ENCODE measurements at regions not wholly inside any gene's neighbourhood (a gene's known extent, or its start where the extent isn't known, plus 50 kb on each side); places are given as distances from the start of the nearest gene placed in this dataset.

DNA sequence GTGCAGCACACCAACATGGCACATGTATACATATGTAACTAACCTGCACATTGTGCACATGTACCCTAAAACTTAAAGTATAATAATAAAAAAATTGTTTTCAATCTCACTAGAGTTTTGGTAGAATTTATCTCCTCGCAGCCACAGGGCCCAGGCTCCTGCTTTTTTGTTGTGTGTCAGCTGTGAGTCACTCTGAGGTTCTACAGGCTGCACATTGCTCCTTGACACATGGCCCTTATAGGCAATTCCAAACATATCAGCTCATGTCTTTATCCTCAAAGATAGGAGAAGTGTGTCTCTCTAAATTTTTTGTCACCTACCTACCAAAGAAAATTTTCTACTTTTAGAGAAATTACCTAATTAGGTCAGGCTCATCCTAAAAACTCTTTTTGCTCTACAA, 252.1 kb upstream of the ADGRL3 start:
- no peak overlapping the region for H3K4me3 ChIP-seq (ENCODE audit: low read length)
- peak; percentile 54 for DNase-seq (ENCODE audit: low read depth)
- TF ChIP-seq, protein P1, sequence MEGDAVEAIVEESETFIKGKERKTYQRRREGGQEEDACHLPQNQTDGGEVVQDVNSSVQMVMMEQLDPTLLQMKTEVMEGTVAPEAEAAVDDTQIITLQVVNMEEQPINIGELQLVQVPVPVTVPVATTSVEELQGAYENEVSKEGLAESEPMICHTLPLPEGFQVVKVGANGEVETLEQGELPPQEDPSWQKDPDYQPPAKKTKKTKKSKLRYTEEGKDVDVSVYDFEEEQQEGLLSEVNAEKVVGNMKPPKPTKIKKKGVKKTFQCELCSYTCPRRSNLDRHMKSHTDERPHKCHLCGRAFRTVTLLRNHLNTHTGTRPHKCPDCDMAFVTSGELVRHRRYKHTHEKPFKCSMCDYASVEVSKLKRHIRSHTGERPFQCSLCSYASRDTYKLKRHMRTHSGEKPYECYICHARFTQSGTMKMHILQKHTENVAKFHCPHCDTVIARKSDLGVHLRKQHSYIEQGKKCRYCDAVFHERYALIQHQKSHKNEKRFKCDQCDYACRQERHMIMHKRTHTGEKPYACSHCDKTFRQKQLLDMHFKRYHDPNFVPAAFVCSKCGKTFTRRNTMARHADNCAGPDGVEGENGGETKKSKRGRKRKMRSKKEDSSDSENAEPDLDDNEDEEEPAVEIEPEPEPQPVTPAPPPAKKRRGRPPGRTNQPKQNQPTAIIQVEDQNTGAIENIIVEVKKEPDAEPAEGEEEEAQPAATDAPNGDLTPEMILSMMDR (IDR thresholded peaks at IDR 0.05; ENCODE audit: insufficient read depth, low read depth, low read length, missing control alignments): no peak

- H3K4me3 ChIP-seq (ENCODE audit: low read length): no peak overlapping the region
- no peak for DNase-seq (ENCODE audit: low read depth)
- TF ChIP-seq, protein P1 (IDR thresholded peaks at IDR 0.05; ENCODE audit: insufficient read depth, low read depth, low read length, missing control alignments): no peak
Observed at GRCh38 chr4:60952921-60953320, 247.2 kb upstream of the ADGRL3 start.

GRCh38 chr4:60953826-60954225, 246.3 kb upstream of the ADGRL3 start:
- TF ChIP-seq, protein P1 (IDR thresholded peaks at IDR 0.05; ENCODE audit: insufficient read depth, low read depth, low read length, missing control alignments): no peak
- DNase-seq (ENCODE audit: low read depth): no peak

DNA sequence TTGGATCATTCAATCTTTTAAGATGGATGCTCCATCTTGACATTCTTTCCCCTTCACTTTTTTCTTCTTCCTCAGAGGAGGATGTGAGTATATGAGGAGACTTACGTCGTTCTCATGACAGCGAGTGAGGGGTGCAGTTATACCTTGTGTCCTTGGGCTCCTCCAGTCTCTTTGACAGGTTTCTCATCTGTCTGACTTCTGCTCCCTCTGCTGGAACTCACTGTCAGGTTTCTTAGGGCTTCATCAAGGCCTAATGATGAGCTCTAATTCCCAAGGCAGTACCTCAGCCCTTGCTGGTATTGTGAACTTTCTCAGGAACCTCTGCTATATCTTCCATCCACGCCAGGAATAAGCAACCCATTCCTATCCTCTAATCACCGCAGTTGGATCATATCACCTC, 237.8 kb upstream of the ADGRL3 start:
- DNase-seq (ENCODE audit: low read depth): peak; percentile 48

More at GRCh38 chr4:60953826-60954225, 246.3 kb upstream of the ADGRL3 start:
- no peak overlapping the region for H3K4me3 ChIP-seq (ENCODE audit: low read length)

DNA sequence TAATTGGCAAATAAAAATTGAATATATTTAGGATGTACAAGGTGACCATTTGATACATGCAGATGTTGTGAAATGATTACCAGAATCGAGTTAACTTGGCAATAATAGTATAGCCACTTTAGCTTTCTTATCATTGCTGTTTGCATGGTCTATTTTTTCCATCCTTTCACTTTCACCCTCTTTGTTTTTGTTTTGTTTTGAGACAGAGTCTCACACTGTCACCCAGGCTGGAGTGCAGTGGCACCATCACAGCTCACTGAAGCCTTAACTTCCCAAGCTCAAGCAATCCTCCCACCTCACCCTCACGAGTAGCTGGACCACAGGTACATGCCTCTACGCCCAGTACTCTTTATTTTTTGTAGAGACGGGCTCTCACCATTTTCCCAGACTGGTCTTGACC, 218.6 kb upstream of the ADGRL3 start:
- TF ChIP-seq, protein P1 (IDR thresholded peaks at IDR 0.05; ENCODE audit: insufficient read depth, low read depth, low read length, missing control alignments): no peak
- H3K4me3 ChIP-seq (ENCODE audit: low read length): no peak overlapping the region

More for the DNA sequence above, 237.8 kb upstream of the ADGRL3 start:
- H3K4me3 ChIP-seq (ENCODE audit: low read length): no peak overlapping the region
- TF ChIP-seq, protein P1 (IDR thresholded peaks at IDR 0.05; ENCODE audit: insufficient read depth, low read depth, low read length, missing control alignments): peak; percentile 61

GRCh38 chr4:60989141-60989540, 211.0 kb upstream of the ADGRL3 start:
- TF ChIP-seq, protein P1 (IDR thresholded peaks at IDR 0.05; ENCODE audit: insufficient read depth, low read depth, low read length, missing control alignments): no peak
- H3K4me3 ChIP-seq (ENCODE audit: low read length): no peak overlapping the region
- DNase-seq (ENCODE audit: low read depth): peak; percentile 43

More for the DNA sequence above, 218.6 kb upstream of the ADGRL3 start:
- DNase-seq (ENCODE audit: low read depth): no peak

DNA sequence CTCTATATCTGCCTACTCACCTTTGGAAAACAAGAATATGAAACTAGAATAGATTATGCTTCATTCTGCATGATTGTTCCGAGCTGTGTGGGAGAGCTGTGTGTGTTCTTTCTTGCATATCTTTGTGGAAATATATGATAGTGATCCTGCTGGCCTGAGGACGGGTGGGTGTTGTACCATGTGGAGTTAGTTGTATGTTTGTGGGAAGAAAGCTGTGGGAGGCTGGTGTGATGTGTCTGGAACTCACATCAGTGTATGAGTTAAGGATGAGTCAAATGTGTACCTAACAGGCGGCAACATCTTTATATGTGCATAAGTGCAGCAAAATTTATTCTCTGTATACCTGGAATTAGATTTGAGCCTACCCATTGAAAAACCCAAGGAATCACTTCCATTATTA, 208.1 kb upstream of the ADGRL3 start:
- no peak overlapping the region for H3K4me3 ChIP-seq (ENCODE audit: low read length)
- TF ChIP-seq, protein P1 (IDR thresholded peaks at IDR 0.05; ENCODE audit: insufficient read depth, low read depth, low read length, missing control alignments): no peak
- peak; percentile 78 for DNase-seq (ENCODE audit: low read depth)
